HG03432 (cell line): ENCODE measurements at regions not wholly inside any gene's neighbourhood (a gene's known extent, or its start where the extent isn't known, plus 50 kb on each side); places are given as distances from the start of the nearest gene placed in this dataset.
"Not testable (repeated sequence)": the region's sequence is repeated elsewhere in the genome, so short reads cannot be mapped to it uniquely, and the experiment has no call there.

Experiments
- ATAC-seq: cut with Tn5 transposase; IDR thresholded peaks from one replicate; pipeline ENCODE4 v1.9.1; 2021; ENCODE audit warnings: mild to moderate bottlenecking, moderate library complexity; ENCODE audit not compliant: unreplicated experiment

DNA sequence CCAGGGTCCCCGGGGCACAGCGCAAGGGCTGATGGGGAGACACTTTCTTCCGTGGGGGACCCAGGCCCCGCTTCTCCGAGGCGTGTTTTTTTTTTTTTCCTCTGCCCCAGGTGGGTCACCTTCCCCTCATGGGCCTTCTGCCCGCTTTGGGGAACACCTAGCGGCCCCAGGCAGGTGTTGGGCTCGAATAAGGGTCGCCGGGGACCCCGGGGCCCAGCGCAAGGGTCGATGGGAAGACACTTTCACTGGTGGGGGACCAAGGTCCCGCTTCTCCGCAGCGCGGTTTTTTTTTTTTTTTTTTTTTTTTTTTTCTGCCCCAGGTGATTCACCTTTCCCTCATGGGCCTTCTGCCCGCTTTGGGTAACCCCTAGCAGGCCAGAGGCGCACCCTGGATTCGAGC lies 193.8 kb downstream of the POTEG start:
- not testable (repeated sequence) for ATAC-seq

- ATAC-seq = not testable (repeated sequence)
These were observed 192.7 kb downstream of the POTEG start for GRCh38 chr14:19241451-19241850.

DNA sequence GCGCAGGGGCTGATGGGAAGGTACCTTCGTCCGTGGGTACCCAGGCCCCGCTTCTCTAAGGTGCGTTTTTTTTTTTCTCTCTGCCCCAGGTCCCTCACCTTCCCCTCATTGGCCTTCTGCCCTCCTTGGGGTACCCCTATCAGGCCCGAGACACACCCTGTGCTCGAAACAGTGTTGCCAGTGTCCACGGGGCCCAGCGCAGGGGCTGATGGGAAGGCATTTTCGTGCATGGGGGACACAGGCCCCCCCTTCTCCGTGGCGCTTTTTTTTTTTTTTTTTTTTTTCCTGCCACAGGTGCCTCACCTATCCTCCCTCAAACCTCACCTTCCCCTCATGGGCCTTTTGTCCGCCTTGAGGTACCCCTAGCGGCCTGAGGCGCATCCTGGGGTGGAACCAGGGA lies 191.6 kb downstream of the POTEG start:
- not testable (repeated sequence) for ATAC-seq

DNA sequence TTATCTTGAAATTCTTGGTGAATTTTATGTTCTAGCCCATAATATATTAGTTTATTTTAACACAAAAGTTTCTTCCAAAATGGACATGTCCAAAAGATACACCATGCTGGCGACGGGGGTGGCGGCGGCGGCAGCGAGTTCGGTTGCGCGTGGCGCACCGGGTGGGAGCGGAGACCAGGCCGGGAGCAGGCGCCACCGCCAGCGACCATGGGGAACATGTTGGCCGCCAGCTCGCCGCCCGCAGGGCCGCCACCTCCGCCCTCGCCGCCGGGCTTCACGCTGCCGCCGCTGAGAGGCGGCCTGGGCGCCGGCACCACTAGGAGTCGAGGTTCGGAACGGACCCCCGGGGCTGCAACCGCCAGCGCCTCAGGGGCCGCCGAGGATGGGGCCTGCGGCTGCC lies 167.2 kb downstream of the POTEG start:
- ATAC-seq = not testable (repeated sequence)

DNA sequence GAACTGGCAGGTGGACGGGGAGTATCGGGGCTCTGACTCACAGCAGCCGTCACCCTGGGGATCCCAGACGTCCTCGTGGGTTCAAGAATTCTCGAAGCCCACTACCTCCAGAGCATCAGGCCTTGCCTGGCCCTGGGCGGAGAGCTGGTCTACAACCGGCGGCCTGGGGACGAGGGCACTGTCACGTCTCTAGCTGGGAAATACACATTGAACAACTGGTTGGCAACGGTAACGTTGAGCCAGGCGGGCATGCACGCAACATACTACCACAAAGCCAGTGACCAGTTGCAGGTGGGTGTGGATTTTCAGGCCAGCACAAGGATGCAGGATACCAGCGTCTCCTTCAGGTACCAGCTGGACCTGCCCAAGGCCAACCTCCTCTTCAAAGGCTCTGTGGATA lies 166.5 kb downstream of the POTEG start:
- not testable (repeated sequence) for ATAC-seq

- not testable (repeated sequence) for ATAC-seq
These were observed 166.0 kb downstream of the POTEG start for GRCh38 chr14:19268047-19268627.

DNA sequence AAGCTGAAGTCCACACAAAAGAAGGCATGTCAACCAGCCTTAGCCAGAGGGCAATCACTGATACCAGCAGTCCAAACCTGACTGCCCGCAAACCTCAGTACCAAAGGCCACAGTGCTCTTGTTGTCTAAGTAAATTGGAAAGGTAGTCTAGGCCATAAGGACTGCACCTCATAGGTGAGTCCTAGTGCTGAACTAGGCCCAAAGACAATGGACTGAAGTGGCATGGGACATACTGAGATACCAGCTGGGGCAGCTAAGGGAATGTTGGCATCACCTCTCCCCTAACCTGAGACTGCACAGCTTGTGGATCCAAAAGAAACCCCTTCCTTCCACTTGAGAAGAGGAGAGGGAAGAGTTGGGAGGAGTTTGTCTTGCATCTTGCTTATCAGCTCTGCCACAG lies 161.9 kb downstream of the POTEG start:
- not testable (repeated sequence) for ATAC-seq

GRCh38 chr14:19289669-19290068 lies 144.5 kb downstream of the POTEG start:
- not testable (repeated sequence) for ATAC-seq

- ATAC-seq = not testable (repeated sequence)
These were observed 133.9 kb downstream of the POTEG start for GRCh38 chr14:19300243-19300642.

DNA sequence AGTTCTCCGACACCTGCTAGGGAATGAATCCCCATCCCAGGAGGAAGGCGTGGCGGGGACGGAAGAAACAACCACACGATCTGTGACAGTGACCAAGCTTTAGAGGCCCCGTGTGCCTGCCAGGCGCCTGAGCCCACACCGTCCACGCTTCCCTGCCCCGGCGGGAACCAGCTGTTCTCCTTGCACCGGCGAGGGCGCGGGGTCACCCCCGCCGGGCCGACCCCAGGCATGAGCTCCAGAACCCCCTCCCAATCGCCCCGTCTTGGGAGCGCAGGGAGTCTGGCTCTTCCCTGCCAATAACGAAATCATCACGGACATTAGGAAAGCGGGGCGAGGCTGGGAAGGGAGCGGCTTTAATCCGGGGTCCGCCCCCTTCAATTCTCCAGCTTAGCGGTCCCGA lies 133.3 kb downstream of the POTEG start:
- ATAC-seq = not testable (repeated sequence)

DNA sequence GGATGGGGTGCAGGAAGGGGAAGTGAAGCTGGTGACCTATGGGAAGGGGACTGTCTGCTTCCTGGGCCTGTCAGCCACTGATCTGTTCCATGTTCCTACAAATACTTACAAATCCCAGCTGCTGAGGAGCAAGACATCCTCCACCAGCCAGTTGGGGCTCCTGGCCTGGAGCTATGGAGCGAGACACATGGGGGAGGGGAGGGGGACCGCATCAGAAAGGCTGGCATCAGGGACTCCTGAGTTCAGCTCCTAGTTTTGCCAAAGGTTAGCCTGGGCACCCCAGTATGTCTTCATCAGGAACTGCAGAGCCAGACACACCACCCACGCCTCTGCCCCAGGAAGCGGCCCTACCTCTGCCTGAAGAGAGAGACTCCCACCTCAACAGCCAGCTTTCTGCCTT lies 130.3 kb downstream of the POTEG start:
- not testable (repeated sequence) for ATAC-seq

- ATAC-seq = not testable (repeated sequence)
These were observed 129.7 kb downstream of the POTEG start for GRCh38 chr14:19304442-19304841.

- not testable (repeated sequence) for ATAC-seq
These were observed 129.2 kb downstream of the POTEG start for GRCh38 chr14:19304918-19305317.

- not testable (repeated sequence) for ATAC-seq
These were observed 128.4 kb downstream of the POTEG start for GRCh38 chr14:19305776-19306175.

GRCh38 chr14:19306405-19306804 lies 127.7 kb downstream of the POTEG start:
- not testable (repeated sequence) for ATAC-seq

DNA sequence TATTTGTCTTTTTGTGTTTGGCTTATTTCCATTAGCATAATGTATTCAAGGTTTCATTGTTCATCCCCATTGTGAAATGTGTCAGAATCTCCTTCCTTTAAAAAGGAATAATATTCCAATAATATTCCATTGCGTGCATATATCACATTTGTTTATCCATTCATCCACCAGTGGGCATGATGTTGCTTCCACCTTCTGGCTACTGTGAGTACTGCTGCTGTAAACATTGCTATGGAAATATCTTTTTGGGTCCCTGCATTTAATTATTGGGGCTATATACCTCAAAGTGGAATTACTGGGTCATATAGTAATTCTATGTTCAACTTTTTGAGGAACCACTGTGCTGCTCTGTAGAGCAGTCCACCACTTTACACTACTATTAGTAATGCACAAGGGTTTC lies 123.1 kb downstream of the POTEG start:
- not testable (repeated sequence) for ATAC-seq

GRCh38 chr14:19330678-19331077 lies 103.5 kb downstream of the POTEG start:
- not testable (repeated sequence) for ATAC-seq

- not testable (repeated sequence) for ATAC-seq
These were observed 96.7 kb downstream of the POTEG start for GRCh38 chr14:19337232-19338059.

DNA sequence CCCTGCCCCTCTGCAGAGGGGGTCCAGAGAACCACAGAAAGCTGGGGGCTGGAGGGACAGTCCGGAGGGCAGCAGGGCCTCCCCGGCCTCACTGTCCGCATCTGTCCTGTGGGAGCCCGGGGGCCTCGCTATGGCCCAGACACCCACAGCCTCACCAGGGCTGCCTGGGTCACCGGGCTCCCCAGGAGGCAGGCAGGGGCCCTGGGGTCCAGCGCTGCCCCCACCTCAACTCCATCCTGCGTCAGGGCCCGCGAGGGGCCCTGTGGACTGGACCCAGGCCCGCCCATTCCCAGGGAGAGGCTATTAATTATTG lies 96.1 kb downstream of the POTEG start:
- ATAC-seq = not testable (repeated sequence)

GRCh38 chr14:19340976-19341375 lies 93.2 kb downstream of the POTEG start:
- ATAC-seq = not testable (repeated sequence)

DNA sequence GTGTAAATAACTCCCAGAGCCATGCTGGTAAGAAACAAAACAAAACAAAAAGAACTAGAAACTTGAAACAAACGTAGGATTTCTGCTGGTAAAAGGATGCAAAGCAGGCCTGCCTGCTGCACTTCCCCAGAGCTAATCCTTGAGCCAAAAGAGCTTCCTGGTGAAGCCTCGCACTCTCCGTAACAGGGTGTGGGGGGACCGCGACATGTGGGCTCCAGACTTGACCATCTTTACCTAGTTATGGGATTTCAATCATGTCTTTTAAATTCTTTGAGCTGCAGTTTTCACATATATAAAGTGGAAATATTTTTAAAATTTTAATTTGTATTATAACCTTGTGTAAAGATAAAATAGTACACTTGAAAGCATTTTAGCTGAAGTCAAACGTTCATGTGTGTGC lies 92.5 kb downstream of the POTEG start:
- not testable (repeated sequence) for ATAC-seq

DNA sequence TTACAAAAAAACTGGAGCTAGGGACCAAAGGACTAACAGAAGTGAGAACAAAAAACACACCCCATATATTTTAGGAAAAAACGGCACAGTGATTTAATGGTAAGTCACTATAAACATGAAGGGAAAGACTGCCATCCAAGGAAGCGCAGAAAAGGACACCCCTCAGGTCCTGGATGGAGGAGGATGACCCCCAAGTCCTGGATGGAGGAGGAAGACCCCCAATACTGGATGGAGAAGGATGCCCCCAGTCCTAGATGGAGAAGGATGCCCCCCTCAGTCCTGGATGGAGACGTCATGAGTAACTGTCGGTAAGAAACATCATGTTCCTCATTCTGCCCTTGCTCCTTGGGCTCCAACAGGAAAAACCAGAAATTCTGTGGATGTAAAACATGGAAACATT lies 89.9 kb downstream of the POTEG start:
- not testable (repeated sequence) for ATAC-seq
